HCT116 (cell line): ENCODE measurements at regions not wholly inside any gene's neighbourhood (a gene's known extent, or its start where the extent isn't known, plus 50 kb on each side); places are given as distances from the start of the nearest gene placed in this dataset.

Source experiments
- ATAC-seq: fragments of 200-7000 bp; cut with Tn5 transposase; 2 replicates; pipeline ENCODE4 v1.9.1; 2020; ENCODE audit warnings: mild to moderate bottlenecking, moderate library complexity
- BruUV-seq: library from RNA; stranded (reverse); fragments of 400-500 nt; replicated peaks from 2 replicates; lab custom pipeline; 2021; lab: Mats Ljungman, UMichigan
- CTCF ChIA-PET: fragments of 300-600 bp; sonication (Branson Sonifier 250); formaldehyde crosslinking; loops from one replicate; lab custom pipeline; 2021; ENCODE audit warnings: antibody characterized with exemption; lab: Charles Lee
- POLR2A ChIA-PET: fragments of 300-600, 350-600 bp; sonication (Branson Sonifier 250); formaldehyde crosslinking; loops from one replicate; lab custom pipeline; 2021; ENCODE audit warnings: antibody characterized with exemption; lab: Charles Lee
- RAD21 ChIA-PET, 2 experiments: fragments of 300-600 bp; sonication (Branson Sonifier 250); formaldehyde crosslinking; loops; one replicate each; lab custom pipeline; 2023; ENCODE audit warnings: low total read pairs in 2 of 2; ENCODE audit not compliant: uncharacterized antibody in 2 of 2, unreplicated experiment in 2 of 2, low non-redundant PET in 1 of 2; lab: Charles Lee
- DNase-seq: peaks from one replicate; pipeline ENCODE4 v3.0.0-alpha.2; 2010; ENCODE audit warnings: low read depth, low spot score
- H2AFZ ChIP-seq: fragments of 200-600 bp; shearing (Covaris generic), sonication (generic); 2 replicates; pipeline ENCODE4 v1.6.1; 2017; ENCODE audit warnings: low read depth, mixed run types, mixed read lengths, antibody characterized with exemption, low read length; ENCODE audit not compliant: poor library complexity, severe bottlenecking
- H3K27ac ChIP-seq: 2 replicates; pipeline ENCODE4 v1.5.1; 2012; ENCODE audit warnings: low read depth, low read length
- H3K27me3 ChIP-seq: fragments of 200-600 bp; sonication (generic); 2 replicates; pipeline ENCODE4 v1.6.1; 2016; ENCODE audit warnings: mixed run types, low read length, mixed read lengths; ENCODE audit not compliant: insufficient read depth
- H3K36me3 ChIP-seq, 2 experiments: fragments of 200-500 bp in 1 of 2; fragments of 200-600 bp in 1 of 2; sonication (Bioruptor generic) in 1 of 2; sonication (generic) in 1 of 2; 2 replicates each; pipeline versions ENCODE4 v1.5.1 to v1.6.1; 2014 to 2016; ENCODE audit warnings: low read length in 2 of 2, inconsistent platforms in 1 of 2, mixed read lengths in 1 of 2, mixed run types in 1 of 2; ENCODE audit not compliant: insufficient read depth in 2 of 2, control insufficient read depth in 1 of 2
- H3K4me1 ChIP-seq, 2 experiments: fragments of 200-600 bp in 1 of 2; sonication (generic) in 1 of 2; 2 replicates each; pipeline versions ENCODE4 v1.5.1 to v1.6.1; 2012 to 2017; ENCODE audit warnings: low read length in 2 of 2, inconsistent platforms in 1 of 2, mild to moderate bottlenecking in 1 of 2, mixed read lengths in 1 of 2, mixed run types in 1 of 2, moderate library complexity in 1 of 2; ENCODE audit not compliant: insufficient read depth in 2 of 2, control insufficient read depth in 1 of 2
- H3K4me2 ChIP-seq: fragments of 200-600 bp; sonication (generic); 2 replicates; pipeline ENCODE4 v1.6.1; 2017; ENCODE audit warnings: mixed run types, low read length, mixed read lengths
- H3K4me3 ChIP-seq, 2 experiments: fragments of 200-600 bp in 1 of 2; sonication (generic) in 1 of 2; replicated peaks in 1 of 2; 2 replicates each; pipeline ENCODE4 v1.5.1; 2011 to 2016; ENCODE audit warnings: low read length in 2 of 2, control low read depth in 1 of 2, low read depth in 1 of 2, mild to moderate bottlenecking in 1 of 2, mixed read lengths in 1 of 2, mixed run types in 1 of 2
- H3K79me2 ChIP-seq: fragments of 200-600 bp; sonication (generic); 2 replicates; pipeline ENCODE4 v1.6.1; 2017; ENCODE audit warnings: mild to moderate bottlenecking, mixed run types, low read length, moderate library complexity, mixed read lengths; ENCODE audit not compliant: insufficient read depth
- H3K9ac ChIP-seq: fragments of 200-600 bp; sonication (generic); 2 replicates; pipeline ENCODE4 v1.6.1; 2016; ENCODE audit warnings: low read length, mixed read lengths
- H3K9me2 ChIP-seq: fragments of 200-600 bp; sonication (generic), shearing (Covaris generic); 2 replicates; pipeline ENCODE4 v1.6.1; 2017; ENCODE audit warnings: mixed run types, mild to moderate bottlenecking, moderate library complexity; ENCODE audit not compliant: insufficient read depth
- H3K9me3 ChIP-seq, 2 experiments: fragments of 200-500 bp in 1 of 2; fragments of 200-600 bp in 1 of 2; sonication (Bioruptor generic) in 1 of 2; sonication (generic) in 1 of 2; 2 replicates each; pipeline ENCODE4 v1.6.1; 2014 to 2017; ENCODE audit warnings: low read length in 2 of 2, mixed read lengths in 2 of 2, inconsistent platforms in 1 of 2, low read depth in 1 of 2, mild to moderate bottlenecking in 1 of 2, mixed run types in 1 of 2, moderate library complexity in 1 of 2; ENCODE audit not compliant: control insufficient read depth in 1 of 2, insufficient read depth in 1 of 2
- H4K20me1 ChIP-seq: fragments of 200-600 bp; sonication (generic), shearing (Covaris generic); 2 replicates; pipeline ENCODE4 v1.6.1; 2017; ENCODE audit warnings: mixed run types, mild to moderate bottlenecking, moderate library complexity; ENCODE audit not compliant: insufficient read depth
- ATF3 ChIP-seq: IDR thresholded peaks from 2 replicates; pipeline ENCODE4 v1.6.1; 2012
- CTCF ChIP-seq, 3 experiments: fragments of 200-600 bp in 1 of 3; sonication (generic) in 1 of 3; IDR thresholded peaks in 2 of 3; conservative IDR thresholded peaks in 1 of 3; 2 replicates each; pipeline ENCODE4 v1.5.1; 2012 to 2017; ENCODE audit warnings: low read depth in 2 of 3, low read length in 2 of 3, antibody characterized with exemption in 1 of 3, borderline replicate concordance in 1 of 3, control low read depth in 1 of 3, mild to moderate bottlenecking in 1 of 3, mixed read lengths in 1 of 3, mixed run types in 1 of 3, moderate library complexity in 1 of 3; ENCODE audit not compliant: insufficient read depth in 1 of 3
- EZH2 ChIP-seq: fragments of 200-600 bp; sonication (generic); IDR thresholded peaks from 2 replicates; pipeline ENCODE4 v1.6.1; 2017; ENCODE audit warnings: antibody characterized with exemption, mixed run types
- EZH2phosphoT487 ChIP-seq: fragments of 200-600 bp; IDR thresholded peaks from 2 replicates; pipeline ENCODE4 v1.6.1; 2018; ENCODE audit warnings: antibody characterized with exemption, borderline replicate concordance
- FOSL1 ChIP-seq: IDR thresholded peaks from 2 replicates; pipeline ENCODE4 v1.6.1; 2012; ENCODE audit warnings: low read depth
- JUND ChIP-seq: IDR thresholded peaks from 2 replicates; pipeline ENCODE4 v1.6.1; 2012
- MAX ChIP-seq: IDR thresholded peaks from 2 replicates; pipeline ENCODE4 v1.6.1; 2012
- POLR2A ChIP-seq: IDR thresholded peaks from 2 replicates; pipeline ENCODE4 v1.7.0; 2011; ENCODE audit warnings: borderline replicate concordance; ENCODE audit not compliant: insufficient read depth, insufficient read length; ENCODE audit errors: extremely low read depth
- POLR2AphosphoS5 ChIP-seq: IDR thresholded peaks from 2 replicates; pipeline ENCODE4 v1.6.1; 2011; ENCODE audit warnings: mild to moderate bottlenecking, low read depth, low read length, moderate library complexity
- RAD21 ChIP-seq: IDR thresholded peaks from 2 replicates; pipeline ENCODE4 v1.6.1; 2012; ENCODE audit warnings: low read depth, mild to moderate bottlenecking
- SP1 ChIP-seq: IDR thresholded peaks from 2 replicates; pipeline ENCODE4 v1.6.1; 2012; ENCODE audit warnings: low read depth
- SRF ChIP-seq: IDR thresholded peaks from 2 replicates; pipeline ENCODE4 v1.6.1; 2012; ENCODE audit warnings: low read depth
- ZFX ChIP-seq: fragments of 450-650 bp; IDR thresholded peaks from 2 replicates; pipeline ENCODE4 v1.6.1; 2017
- ZNF274 ChIP-seq: fragments of 200-500 bp; sonication (Bioruptor generic); IDR thresholded peaks from 2 replicates; pipeline ENCODE4 v1.6.1; 2014; ENCODE audit warnings: mild to moderate bottlenecking, low read depth, low read length, inconsistent platforms
- intact Hi-C: fragments of 100-400 bp; cut with micrococcal nuclease; formaldehyde crosslinking; loops from 2 replicates; pipeline ENCODE4 v1.10.0; 2022

GRCh38 chr7:68207676-68208075 is 1211.0 kb downstream of the TYW1 start:
- intact Hi-C loops, result no loop called here
- CTCF ChIA-PET, result no interaction called here
- H3K4me2 ChIP-seq, result no peak overlapping the region
- H3K27me3 ChIP-seq, result no peaks in the 10 kb centered on the region
- H3K79me2 ChIP-seq, result no peaks in the 10 kb centered on the region
- no peaks in the 10 kb centered on the region for H3K4me1 ChIP-seq
- no peak overlapping the region for H3K27ac ChIP-seq
- H3K9me3 ChIP-seq, result peaks cover 0 to 5% of the 10 kb centered on the region in 2 experiments; a peak in 2 of 4 replicates
- DNase-seq, result no peak
- H4K20me1 ChIP-seq, result no peaks in the 10 kb centered on the region
- H3K9me2 ChIP-seq, result no peaks in the 10 kb centered on the region
- ATAC-seq, result no peak
- no TSS peak for BruUV-seq
- RAD21 ChIA-PET, result no interaction called here
- no peak overlapping the region for H3K4me3 ChIP-seq
- no peak for TF ChIP-seq SRF
- TF ChIP-seq EZH2phosphoT487, result no peak
- no peak for TF ChIP-seq FOSL1
- no peak for TF ChIP-seq ZNF274
- TF ChIP-seq EZH2, result no peak
- no peak for TF ChIP-seq ATF3
- no peak for TF ChIP-seq CTCF (IDR thresholded peaks at IDR 0.05 in 2 of 3, conservative IDR thresholded peaks at IDR 0.05 in 1 of 3; ENCODE audit: borderline replicate concordance in 1 of 3, insufficient read depth in 1 of 3, low read depth in 2 of 3, low read length in 2 of 3)
- POLR2A ChIA-PET, result no interaction called here
- H3K9ac ChIP-seq, result no peak overlapping the region
- H3K36me3 ChIP-seq, result no peaks in the 10 kb centered on the region
- no peak overlapping the region for H2AFZ ChIP-seq

- no peaks in the 10 kb centered on the region for H3K4me1 ChIP-seq
- H3K9me2 ChIP-seq, result no peaks in the 10 kb centered on the region
- intact Hi-C loops, result no loop called here
- no peaks in the 10 kb centered on the region for H3K27me3 ChIP-seq
- DNase-seq (no peak), ATAC-seq (no peak)
- no peak overlapping the region for H3K4me3 ChIP-seq
- no peaks in the 10 kb centered on the region for H3K79me2 ChIP-seq
- TF ChIP-seq SP1, result no peak
- TF ChIP-seq POLR2A, result no peak
- TF ChIP-seq POLR2AphosphoS5, result no peak
- TF ChIP-seq SRF, result no peak
- no peak for TF ChIP-seq RAD21
- no peak for TF ChIP-seq JUND
- TF ChIP-seq EZH2, result no peak
- no peak for TF ChIP-seq FOSL1
- no peak for TF ChIP-seq ZFX
- no peak for TF ChIP-seq ATF3
- TF ChIP-seq MAX, result no peak
- no peak for TF ChIP-seq CTCF (IDR thresholded peaks at IDR 0.05 in 2 of 3, conservative IDR thresholded peaks at IDR 0.05 in 1 of 3; ENCODE audit: borderline replicate concordance in 1 of 3, insufficient read depth in 1 of 3, low read depth in 2 of 3, low read length in 2 of 3)
- no peak overlapping the region for H3K4me2 ChIP-seq
- RAD21 ChIA-PET, result no interaction called here
- H3K36me3 ChIP-seq, result no peaks in the 10 kb centered on the region
- peaks cover 0 to 5% of the 10 kb centered on the region in 2 experiments; a peak in 2 of 4 replicates for H3K9me3 ChIP-seq
- CTCF ChIA-PET, result no interaction called here
- H3K9ac ChIP-seq, result no peak overlapping the region
- no peak overlapping the region for H3K27ac ChIP-seq
- POLR2A ChIA-PET, result no interaction called here
- no peak overlapping the region for H2AFZ ChIP-seq
- no TSS peak for BruUV-seq
- no peaks in the 10 kb centered on the region for H4K20me1 ChIP-seq
Measured at GRCh38 chr7:68209486-68209885, 1212.9 kb downstream of the TYW1 start.
